ENCODE measurements at regions not wholly inside any gene's neighbourhood (a gene's known extent, or its start where the extent isn't known, plus 50 kb on each side); places are given as distances from the start of the nearest gene placed in this dataset.

GRCh38 chr4:183763990-183764754 is 105.1 kb downstream of the TRAPPC11 start:
- ATAC-seq (ENCODE audit: poor library complexity) (peak; percentile 39), DNase-seq (peak; percentile 67)
- intact Hi-C loops (cut with DNase I) = no loop called here

DNA sequence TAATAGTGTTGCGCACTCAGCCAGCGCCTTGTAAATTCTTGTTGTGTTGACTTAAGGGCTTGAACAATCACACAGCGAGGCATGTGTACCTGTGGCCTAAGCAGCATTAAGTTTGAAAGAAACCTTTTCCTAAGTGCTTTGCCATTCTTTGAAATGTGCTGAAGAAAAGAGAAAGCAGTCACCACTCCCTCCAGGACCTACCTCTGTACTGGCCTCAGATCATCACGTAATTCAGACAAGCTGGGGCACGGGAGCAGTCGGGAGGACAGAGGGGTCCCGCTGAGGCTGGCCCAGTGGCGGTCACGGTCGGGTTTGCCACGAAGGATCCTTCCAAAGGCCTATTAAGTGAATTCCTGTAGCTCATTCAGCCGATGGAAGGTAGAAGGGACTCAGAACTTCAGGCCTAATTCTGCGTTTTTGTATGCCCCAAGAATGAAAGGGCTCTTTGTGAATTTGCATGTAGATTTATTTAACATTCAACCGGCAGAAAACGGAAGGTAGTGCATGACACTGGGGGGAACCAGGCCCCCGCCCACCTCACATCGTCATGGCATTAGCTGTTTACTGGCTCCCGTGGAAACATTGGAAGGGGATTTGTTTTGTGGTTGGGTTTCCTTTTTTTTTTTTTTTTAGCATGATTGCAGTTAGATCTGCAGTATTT is 106.3 kb downstream of the TRAPPC11 start:
- ATAC-seq (ENCODE audit: poor library complexity) (peak; percentile 63), DNase-seq (peak; percentile 74)
- intact Hi-C loops (cut with DNase I) = no loop called here

- ATAC-seq (ENCODE audit: poor library complexity) (peak; percentile 49), DNase-seq (no peak)
- intact Hi-C loops (cut with DNase I) = no loop called here
Observed at GRCh38 chr4:183766140-183766539, 107.0 kb downstream of the TRAPPC11 start.

GRCh38 chr4:183770906-183771305 is 111.8 kb downstream of the TRAPPC11 start:
- ATAC-seq (ENCODE audit: poor library complexity) (no peak), DNase-seq (no peak)
- intact Hi-C loops (cut with DNase I) = no loop called here

DNA sequence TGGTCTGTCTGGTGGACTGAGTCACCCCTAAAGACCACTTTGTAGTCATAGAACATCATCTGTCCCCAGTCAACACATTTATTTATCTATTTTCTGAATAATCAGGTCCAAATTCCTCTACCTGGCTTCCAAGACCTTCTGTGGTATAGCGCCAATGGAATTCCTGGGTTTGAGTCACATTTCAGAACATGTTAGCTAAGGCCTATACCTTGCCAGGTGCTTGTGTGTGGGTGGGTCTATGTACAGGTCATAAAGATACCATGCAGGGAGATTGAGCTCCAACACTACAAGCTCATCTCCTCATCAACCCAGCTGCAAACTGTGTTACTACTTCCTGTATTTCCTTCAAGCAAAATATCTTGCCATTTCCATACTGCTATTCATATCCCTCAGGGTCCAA is 113.3 kb downstream of the TRAPPC11 start:
- DNase-seq (no peak), ATAC-seq (ENCODE audit: poor library complexity) (no peak)
- intact Hi-C loops (cut with DNase I) = no loop called here

DNA sequence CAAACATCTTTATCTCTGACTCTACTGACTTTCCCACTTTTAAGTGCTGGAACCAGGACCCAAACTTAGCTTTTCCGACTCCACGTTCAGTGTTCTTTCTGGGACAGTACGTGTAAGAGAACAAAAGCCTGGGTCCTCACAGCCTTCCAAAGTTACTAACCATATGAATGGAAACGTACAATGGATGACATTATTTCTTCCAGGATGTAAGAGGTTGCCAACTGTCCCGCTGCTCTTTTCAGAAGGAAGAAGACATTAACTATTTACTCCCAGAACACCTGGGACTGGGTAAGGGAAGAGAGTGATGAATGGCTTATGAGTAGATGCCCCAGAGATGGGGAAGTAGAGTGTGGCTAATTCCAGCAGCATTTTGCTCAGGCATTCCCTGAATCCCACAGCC is 114.7 kb downstream of the TRAPPC11 start:
- no peak for DNase-seq
- ATAC-seq (ENCODE audit: poor library complexity) = no peak

DNA sequence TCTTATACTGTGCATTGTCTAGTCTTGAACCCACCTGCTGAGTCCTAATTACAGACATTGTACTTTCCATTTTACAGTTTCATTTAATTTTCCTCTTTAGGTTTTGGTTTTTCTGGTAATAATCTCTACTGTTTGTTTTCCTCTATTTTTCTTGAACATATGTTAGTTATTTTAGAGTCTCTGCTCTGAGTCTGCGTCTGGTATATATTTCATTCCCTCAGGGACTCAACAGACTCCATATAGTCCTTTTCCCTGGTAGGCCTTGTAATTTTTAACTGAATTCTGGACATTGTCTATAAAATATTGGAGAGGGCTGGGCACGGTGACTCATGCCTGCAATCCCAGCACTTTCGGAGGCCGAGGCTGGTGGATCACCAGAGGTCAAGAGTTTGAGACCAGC is 121.8 kb upstream of the STOX2 start:
- intact Hi-C loops (cut with DNase I) = no loop called here
- ATAC-seq (ENCODE audit: poor library complexity) (no peak), DNase-seq (no peak)

More for the DNA sequence above, 114.7 kb downstream of the TRAPPC11 start:
- intact Hi-C loops (cut with DNase I) = no loop called here

GRCh38 chr4:183783991-183784553 is 121.0 kb upstream of the STOX2 start:
- ATAC-seq (ENCODE audit: poor library complexity) = peak; percentile 96
- DNase-seq = no peak
- intact Hi-C loops (cut with DNase I) = no loop called here

GRCh38 chr4:183788308-183788905 is 116.7 kb upstream of the STOX2 start:
- ATAC-seq (ENCODE audit: poor library complexity) = no peak
- intact Hi-C loops (cut with DNase I) = no loop called here
- no peak for DNase-seq

GRCh38 chr4:183789657-183790056 is 115.5 kb upstream of the STOX2 start:
- intact Hi-C loops (cut with DNase I) = no loop called here
- DNase-seq = no peak
- no peak for ATAC-seq (ENCODE audit: poor library complexity)

DNA sequence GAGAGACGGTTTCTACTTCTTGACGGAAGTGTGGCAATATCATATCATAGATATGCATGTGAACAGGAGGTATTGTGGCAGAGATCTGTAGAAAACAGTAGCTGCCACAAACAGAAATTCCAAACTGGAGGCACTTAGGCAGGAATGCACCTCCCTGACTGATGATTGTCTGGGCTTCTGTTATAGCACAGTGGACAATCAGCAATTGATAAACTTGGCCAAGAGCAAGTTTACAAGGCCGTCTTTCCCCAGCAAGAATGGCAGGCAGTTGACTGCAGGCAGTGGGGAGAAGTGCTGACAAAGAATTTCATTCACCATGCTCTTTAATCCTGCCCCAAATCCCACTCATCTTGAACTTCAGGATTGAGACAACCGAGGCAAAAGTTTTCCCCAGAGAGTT is 114.4 kb upstream of the STOX2 start:
- intact Hi-C loops (cut with DNase I) = no loop called here
- ATAC-seq (ENCODE audit: poor library complexity) (no peak), DNase-seq (no peak)

DNA sequence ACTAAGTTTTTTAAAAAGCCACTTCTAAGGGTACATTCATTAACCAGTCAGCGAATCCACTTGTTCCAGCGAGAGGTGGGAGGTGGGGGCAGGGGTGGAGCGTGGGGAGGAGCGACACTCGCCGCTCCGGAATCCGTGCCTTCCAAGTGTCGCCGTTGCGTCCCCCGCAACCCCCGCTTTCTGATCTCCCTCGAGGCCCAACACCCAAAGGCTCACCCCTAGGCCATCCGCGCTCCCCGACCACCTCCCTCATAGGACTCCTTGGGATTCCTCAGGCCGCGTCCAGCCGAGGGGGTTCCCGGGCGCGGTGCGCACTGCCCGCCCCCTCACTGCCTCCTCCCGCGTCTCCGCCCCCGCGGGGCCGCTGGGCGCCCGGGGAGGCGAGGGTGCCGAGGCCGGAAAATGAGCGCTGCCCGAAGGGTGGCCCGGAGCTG is 108.1 kb upstream of the STOX2 start:
- ATAC-seq (ENCODE audit: poor library complexity) (peak; percentile 82), DNase-seq (peak; percentile 67)
- intact Hi-C loops (cut with DNase I) = loop anchor here (5.0 kb wide), 1 partner anchor 75 kb away; no protein-coding TSS in a partner anchor

- DNase-seq (peak; percentile 57), ATAC-seq (ENCODE audit: poor library complexity) (peak; percentile 79)
- intact Hi-C loops (cut with DNase I) = loop anchor here (5.0 kb wide), 1 partner anchor 75 kb away; no protein-coding TSS in a partner anchor
Observed at GRCh38 chr4:183797445-183798300, 107.4 kb upstream of the STOX2 start.

GRCh38 chr4:183798301-183799253 is 106.5 kb upstream of the STOX2 start:
- intact Hi-C loops (cut with DNase I) = loop anchor here (5.0 kb wide), 1 partner anchor 76 kb away; no protein-coding TSS in a partner anchor
- DNase-seq = no peak
- no peak for ATAC-seq (ENCODE audit: poor library complexity)

DNA sequence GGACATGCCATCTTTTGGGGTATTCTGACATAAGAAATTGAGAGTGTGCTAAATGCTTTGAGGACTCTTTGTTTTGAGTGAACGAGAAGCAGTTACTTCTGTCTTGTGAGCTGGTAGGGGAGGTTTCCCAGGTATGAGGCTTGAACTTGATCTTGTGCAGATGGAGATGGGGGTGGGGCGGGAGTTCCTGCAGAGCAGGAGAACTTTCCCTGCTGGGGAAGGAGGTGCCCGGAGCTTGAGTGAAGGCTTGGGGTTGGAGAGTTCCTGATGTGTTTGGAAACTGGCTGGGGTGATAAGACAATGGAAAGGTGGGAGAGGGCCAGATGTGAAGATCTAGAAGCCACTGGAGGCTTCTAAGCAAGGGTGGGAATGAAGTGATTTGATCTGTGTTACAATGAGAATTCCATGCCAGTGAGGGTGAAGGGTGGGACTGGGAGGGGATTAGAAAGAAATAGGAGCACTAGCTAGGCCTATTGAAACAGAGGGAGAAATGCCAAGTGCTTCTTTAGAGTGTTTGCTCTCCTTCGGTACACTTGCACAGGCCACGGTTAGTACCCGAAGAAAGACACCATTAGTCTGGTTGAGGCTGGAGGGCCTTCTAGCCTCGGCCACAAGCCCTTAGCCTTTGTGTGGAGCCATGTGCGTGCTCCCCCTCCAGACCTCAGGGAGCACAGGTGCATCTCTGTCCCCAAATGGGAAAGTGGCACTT is 103.5 kb upstream of the STOX2 start:
- intact Hi-C loops (cut with DNase I) = no loop called here
- ATAC-seq (ENCODE audit: poor library complexity) (no peak), DNase-seq (no peak)

DNA sequence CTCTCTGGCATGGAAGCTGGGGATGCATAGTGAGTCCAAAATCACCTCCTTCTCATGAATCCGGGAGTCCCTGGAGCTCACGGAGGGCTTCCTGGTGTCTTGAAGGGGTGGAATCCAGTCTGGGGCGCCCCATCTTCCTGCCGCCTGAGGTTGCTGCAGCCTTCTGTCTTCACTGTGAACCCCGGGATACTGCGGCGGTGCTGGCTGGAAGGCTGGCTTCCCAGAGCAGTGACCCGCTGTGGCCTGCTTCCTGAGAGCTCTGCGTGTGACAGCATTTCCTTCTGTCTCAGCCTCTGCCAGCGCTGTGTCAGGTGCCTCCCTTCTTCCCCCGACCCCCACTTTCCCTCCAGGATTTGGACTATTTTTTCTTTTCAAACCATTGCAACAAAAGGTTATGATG is 98.8 kb upstream of the STOX2 start:
- DNase-seq = no peak
- ATAC-seq (ENCODE audit: poor library complexity) = no peak
- intact Hi-C loops (cut with DNase I) = no loop called here

Measured in Right ventricle myocardium superior (tissue), 1 donor.